HuH-7.5 (cell line): ENCODE measurements at regions not wholly inside any gene's neighbourhood (a gene's known extent, or its start where the extent isn't known, plus 50 kb on each side); places are given as distances from the start of the nearest gene placed in this dataset.

Experiments
- DNase-seq: peaks from one replicate; pipeline ENCODE4 v3.0.0; 2011; ENCODE audit warnings: low spot score

DNA sequence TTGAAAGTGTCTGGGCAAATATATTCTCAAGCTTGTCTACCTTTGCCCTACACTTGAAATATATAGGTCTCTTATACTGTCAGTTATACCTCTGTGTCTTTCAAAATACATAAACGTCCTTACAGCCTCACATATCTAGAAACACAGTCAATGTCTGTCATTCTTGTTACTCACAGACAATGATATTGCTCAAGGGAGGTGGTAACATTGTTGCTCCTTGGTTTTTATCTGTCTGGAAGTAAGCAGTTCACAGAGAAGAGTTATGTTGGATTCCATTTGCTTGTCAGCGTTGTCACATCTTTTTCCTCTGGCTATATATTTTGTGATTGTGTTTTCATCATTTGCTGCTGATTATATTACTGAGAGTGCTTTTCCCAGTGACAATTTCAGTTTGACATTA lies 1528.9 kb downstream of the PCDH7 start:
- DNase-seq: no peak

DNA sequence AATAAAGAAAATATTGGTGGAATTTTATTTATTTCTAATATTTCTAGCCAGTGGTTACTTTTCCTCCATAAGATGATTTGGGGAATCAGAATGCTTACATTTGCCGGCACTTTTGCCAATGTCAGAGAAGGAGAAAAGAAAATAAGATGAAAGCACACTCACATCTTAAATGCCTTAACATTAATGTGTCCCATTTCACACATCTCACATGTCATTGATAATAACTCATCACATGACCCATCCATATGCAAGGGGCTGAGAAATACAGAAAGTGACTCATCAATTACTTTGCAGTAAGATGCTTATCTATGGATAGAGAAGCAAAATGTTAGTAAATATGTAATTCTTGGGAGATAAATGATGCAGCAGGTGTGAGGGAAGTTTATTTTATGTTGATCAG lies 1531.0 kb downstream of the PCDH7 start:
- DNase-seq: no peak

GRCh38 chr4:32251926-32252325 lies 1531.8 kb downstream of the PCDH7 start:
- DNase-seq: no peak

DNA sequence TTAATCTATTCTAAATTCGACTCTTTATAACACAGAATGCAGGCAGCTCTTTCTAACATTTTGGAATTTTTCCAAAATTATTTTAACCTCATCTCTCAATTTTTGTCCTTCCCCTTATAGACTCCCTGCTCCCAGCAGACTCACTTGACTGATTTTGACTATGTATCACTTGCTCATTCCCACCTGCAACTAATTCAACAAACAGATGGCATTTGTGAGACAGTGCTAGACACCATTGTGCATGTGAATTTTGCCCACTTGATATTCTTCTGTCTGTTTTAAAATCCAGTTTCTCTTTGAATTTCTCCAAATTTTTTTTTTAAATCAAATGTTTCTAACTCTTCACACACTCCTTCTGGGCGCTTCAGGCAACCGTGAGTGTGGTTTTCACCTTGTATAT lies 1534.0 kb downstream of the PCDH7 start:
- no peak for DNase-seq

DNA sequence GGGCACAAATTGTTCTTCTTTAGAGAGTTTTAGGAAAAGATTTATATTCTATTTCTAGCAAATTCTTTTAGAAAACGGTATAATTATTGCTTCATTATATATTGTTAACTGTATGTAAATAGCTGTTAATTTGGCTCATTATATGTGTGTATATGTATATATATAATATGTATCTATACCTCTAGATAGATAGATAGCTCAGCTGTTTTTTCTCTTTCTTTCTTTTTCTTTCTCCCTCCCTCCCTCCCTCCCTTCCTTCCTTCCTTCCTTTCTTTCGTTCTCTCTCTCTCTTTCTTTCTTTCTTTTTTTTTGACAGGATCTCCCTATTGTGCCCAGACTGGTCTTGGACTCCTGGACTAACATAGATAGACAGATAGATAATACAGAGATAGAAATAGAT lies 1538.8 kb downstream of the PCDH7 start:
- DNase-seq: no peak

- DNase-seq: no peak
Measured at GRCh38 chr4:32261196-32261595, 1541.0 kb downstream of the PCDH7 start.

DNA sequence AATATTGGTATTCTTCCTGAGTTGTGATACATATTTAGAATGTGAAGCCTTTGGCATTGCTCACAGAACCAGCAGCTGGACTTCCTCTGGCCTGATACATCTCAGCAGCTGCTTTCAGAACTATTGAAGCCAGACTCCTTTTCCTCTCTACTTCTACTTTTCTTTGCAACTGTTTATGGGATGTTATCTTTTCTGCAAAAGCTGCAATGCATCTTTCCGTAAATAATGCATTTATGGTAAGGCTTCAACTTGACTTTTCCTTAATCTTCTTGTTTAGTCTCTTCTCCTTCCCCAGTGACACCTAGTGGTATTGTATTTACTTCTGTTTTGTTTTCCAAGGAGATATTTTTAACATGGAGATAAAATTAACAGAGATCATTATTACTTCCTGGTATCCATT lies 1548.7 kb downstream of the PCDH7 start:
- no peak for DNase-seq

DNA sequence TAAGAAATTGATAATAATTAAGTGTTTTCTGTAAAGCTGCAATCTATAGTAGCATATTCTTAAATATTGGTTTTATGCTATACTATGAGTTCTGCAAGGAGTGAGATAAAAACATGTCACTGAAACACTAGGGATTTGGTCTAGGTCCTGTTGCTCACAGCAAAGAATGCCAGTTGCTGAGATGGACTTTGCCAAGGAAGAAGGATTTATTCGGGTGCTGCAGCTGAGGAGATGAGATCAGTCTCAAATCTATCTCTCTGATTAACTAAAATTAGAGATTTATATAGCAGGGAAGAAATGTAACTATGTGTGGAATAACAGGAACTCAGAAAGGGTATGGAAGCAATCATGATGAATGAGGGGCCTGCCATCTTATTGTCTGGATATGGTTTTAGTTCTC lies 1569.9 kb downstream of the PCDH7 start:
- no peak for DNase-seq

DNA sequence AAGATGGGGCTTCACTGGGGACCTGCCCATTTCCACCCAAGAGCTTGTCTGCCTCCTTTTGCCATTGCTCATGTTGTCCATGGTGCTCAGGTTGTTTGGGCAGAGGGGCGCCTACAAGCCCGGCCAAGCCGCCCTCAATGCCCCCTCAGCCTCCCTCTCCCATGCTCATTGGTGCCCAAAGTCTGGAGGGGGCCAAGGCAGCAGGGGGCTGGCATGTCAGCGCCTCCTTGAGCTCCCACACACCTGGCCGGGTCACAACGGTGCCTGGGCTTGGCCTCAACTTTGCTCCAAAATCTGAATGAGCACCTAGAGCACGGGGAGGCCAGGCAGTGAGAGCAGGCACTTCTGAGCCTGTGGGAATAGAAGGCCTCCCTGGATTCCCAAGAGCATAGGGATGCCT lies 1598.8 kb downstream of the PCDH7 start:
- no peak for DNase-seq

GRCh38 chr4:32321421-32321820 lies 1601.3 kb downstream of the PCDH7 start:
- DNase-seq: no peak

DNA sequence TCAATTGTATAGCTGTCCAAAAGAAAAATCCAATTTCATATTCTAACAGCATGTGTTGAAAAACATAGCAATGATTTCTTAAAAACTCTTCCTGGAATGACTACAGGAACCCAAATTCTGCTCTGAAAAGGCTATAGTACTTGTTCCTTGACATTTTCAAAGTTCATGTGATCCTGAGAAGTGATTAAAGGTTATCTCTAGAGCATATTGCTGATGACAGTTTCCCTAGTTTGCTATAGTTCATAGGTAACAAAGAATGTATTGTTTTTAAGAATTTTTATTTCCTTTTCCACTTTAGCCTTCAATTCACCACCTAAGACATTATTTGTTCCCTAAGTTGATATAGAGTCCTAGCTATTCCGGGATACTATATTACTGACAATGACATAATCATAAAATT lies 1614.6 kb downstream of the PCDH7 start:
- DNase-seq: no peak

DNA sequence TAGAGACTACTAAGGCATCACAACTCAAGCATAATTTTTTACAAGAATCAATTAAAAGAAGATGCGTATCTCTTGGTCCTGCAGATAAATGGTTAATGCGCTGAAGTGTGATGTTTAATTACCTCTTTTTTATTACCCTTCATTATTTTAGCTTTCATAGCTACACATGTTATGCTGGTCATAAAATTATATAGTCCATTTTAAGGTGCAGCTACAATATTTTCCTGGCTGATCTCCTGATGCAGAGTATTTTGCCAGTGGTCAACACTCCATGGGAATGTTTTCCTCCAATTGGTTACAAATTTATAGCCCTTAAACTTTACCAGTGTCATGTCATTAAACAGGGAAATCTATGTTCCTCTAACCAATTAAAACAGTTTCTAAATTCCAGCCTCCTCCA lies 1617.2 kb downstream of the PCDH7 start:
- no peak for DNase-seq

GRCh38 chr4:32340591-32340990 lies 1620.4 kb downstream of the PCDH7 start:
- no peak for DNase-seq

GRCh38 chr4:32341342-32341741 lies 1621.2 kb downstream of the PCDH7 start:
- DNase-seq: no peak

DNA sequence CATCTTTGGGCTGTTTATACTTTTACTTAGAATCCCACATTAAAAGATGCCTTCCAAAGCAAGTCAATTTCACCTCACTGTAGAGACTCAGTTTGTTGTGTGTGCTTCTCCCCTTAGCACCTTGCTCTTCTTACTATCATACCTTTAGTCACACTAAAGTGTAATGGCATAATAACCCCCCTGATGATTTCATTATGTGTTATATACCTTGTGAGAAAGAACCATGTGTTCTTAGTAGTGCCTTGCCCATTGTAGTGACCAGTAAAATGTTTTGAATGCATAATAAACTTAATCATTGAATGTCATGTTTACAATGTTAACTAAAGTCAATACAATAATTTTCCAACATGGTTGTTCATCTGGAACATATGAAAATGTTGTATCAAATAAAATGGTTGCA lies 1621.9 kb downstream of the PCDH7 start:
- DNase-seq: no peak

DNA sequence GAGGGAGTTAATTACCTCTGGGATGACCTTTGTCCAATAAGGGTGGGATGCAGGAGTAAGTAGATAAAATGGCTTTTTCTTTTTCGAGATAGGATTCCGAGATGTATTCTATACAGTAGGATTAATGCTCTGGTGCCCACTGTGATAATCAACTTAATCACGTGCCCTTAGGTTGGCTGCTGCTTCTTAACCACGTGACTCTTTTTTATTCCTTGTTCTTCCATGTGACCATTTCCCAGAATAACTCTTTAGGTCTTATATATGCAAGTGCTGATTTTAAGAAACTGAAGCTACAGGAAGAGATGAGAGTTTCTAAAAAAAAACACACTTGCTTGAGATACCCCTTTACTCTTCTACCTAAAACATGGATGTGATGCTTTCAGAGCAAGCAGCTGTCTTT lies 1628.9 kb downstream of the PCDH7 start:
- DNase-seq: no peak

DNA sequence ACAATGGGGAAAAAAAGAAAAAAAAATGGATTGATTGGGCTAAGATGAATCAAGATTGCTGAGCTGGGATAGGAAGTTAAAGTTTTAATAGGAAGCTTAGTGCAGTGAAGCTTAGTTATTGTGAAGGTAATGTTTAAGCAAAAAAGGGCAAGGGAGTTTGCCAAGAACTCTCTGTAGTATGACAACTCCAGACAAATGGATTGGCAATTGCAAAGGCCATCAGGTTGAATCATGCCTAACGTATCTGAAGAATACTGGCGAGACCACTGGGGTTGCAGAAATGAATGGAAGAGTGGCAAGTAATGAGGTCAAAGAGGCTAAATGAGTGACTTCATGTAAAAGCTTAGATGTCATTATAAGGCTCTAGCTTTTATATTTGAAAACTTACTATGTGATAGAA lies 1654.0 kb downstream of the PCDH7 start:
- DNase-seq: no peak

DNA sequence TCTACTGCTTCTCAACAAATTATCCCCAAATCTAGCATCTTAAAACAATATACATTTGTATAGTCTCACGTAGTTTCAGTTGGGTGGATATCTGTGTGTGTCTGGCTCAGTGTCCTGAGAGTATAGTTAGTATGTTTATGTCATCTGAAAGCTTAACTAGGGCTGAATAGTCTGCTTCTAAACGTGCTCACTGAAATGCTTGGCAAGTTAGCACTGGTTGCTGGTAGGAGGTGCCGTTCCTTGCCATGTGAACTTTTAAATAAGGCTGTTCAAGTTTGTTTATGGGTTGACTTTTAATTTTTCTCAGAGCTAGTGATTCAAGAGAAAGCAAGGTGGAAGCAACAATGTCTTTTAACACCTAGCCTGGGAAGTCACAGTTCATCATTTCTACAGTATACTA lies 1673.6 kb downstream of the PCDH7 start:
- no peak for DNase-seq

GRCh38 chr4:32394255-32394654 lies 1674.1 kb downstream of the PCDH7 start:
- DNase-seq: no peak

DNA sequence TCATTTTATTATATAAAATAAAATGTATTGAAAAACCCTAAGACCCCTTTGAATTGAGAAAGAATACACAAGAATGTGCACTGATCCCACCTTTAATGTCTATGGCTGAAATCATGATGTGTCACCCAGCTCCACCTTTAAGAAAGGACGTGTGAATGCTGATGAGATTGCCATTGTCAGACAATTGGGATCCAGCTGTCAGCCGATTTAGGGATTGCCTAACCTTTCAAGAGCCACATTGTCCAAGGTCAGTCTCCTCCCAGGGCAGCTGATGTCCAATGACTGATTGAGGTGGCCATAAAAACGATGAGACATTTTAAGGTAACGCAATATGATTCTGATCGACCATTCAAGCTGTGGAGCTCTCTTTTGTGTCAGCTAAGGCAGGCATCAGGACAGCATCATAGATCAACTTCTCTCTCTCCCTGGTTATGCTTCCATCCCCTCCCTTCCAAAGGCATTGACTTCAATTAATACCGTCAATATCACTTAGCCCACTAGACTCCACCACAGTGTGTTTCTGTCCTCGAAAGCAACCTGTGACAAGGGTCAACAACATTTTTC lies 1676.4 kb downstream of the PCDH7 start:
- DNase-seq: no peak

GRCh38 chr4:32400870-32401269 lies 1680.7 kb downstream of the PCDH7 start:
- DNase-seq: no peak

DNA sequence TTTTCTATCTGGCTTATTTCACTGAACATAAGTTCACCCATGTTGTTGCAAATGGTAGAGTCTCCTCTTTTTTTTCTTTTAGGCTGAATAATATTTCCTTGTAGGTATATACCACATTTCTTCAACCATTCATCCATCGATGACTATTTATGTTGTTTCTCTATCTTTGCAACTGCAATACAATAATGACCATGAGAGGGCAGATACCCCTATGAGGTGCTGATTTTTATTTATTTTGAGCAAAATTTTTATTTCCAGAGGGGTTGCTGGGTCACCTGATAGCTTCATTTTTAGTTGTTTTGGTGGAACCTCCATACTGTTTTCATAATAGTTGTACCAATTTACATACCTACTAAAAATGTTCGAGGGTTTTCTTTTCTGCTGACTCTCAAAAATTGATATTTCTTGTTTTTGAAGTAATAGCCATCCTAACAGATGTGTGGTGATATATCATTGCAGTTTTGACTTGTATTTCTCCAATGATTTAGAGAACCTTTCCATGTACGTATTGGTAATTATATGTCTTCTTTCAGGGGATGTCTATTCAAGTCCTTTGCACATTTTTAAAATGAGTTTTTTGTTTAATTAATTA lies 1697.0 kb downstream of the PCDH7 start:
- DNase-seq: no peak

DNA sequence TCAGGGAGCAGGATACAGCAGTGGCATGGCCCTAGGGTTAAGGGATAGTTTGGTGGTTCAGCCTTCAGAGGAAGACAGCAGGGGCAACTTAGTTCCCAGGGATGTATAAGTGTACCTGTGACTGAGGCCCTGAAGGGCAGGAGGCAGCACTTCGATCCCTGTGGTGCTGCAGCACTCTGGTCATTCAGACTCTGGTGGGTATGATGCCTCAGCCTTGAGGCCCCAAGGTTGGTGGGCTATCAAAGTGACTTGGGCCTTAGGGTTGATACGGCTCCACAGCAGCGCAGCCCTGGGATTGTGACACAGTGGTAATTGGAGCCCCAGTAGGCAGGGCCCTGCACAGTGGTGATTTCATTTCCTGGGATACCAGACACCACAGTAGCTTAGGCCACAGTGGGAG lies 1703.1 kb downstream of the PCDH7 start:
- DNase-seq: no peak

DNA sequence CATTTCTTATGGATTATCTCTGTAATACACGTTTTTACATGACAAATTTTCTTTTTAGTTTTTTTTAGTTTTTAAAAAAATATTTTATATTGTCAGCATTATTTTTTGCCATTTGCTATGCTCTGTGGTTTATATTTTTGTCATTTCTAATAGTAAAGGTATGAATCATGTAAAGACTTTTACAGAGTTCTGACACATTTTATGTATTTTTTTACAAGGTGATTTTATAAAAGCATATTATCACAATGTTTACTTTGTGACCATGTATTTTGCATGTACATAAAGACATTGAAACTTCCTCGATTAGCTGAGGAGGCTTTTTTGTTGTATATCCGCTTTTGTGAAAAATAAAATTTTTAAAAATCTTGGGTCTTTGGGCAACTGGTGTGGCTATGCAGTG lies 1705.1 kb downstream of the PCDH7 start:
- no peak for DNase-seq

DNA sequence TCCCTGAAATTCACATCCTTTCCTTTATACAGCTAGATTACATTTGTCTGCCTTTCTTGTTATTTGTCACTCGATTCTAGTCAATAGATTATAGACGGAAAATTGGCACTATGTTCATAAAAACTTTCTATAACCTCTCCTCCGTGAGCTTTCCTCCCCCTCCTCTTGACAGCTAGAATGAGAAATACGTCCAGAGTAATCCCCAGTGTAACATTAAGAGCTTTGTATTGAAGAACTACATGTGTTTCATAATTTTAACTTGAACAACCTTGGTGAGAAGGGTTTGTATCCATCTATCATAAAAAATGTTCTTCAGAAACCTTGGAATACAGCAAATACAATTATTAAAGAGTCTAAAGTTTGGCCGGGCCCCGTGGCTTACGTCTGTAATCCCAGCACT lies 1707.4 kb downstream of the PCDH7 start:
- no peak for DNase-seq
